ENCODE measurements at regions not wholly inside any gene's neighbourhood (a gene's known extent, or its start where the extent isn't known, plus 50 kb on each side); places are given as distances from the start of the nearest gene placed in this dataset.

DNA sequence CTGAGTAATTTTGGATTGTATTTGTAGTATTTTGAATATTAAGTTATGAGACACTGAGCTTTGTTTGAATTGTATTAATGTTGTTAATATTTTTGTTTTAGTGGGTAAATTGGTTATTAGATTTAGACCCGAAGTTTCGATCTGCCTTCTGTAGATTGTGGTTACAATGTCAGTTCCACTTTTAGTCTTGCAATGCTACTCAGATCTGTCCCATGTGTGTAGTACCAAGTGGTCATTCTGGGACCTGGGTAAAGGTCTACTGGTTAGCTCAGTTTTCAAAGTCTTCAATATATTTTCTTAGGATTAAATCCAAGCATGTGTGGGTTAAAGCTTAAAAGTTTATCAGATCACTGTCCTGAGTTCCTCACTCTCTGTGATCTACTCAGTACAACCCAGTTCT is 346.5 kb upstream of the PROX1 start:
- TF ChIP-seq, protein P1, sequence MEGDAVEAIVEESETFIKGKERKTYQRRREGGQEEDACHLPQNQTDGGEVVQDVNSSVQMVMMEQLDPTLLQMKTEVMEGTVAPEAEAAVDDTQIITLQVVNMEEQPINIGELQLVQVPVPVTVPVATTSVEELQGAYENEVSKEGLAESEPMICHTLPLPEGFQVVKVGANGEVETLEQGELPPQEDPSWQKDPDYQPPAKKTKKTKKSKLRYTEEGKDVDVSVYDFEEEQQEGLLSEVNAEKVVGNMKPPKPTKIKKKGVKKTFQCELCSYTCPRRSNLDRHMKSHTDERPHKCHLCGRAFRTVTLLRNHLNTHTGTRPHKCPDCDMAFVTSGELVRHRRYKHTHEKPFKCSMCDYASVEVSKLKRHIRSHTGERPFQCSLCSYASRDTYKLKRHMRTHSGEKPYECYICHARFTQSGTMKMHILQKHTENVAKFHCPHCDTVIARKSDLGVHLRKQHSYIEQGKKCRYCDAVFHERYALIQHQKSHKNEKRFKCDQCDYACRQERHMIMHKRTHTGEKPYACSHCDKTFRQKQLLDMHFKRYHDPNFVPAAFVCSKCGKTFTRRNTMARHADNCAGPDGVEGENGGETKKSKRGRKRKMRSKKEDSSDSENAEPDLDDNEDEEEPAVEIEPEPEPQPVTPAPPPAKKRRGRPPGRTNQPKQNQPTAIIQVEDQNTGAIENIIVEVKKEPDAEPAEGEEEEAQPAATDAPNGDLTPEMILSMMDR (conservative IDR thresholded peaks at IDR 0.05): no peak
- TF ChIP-seq ZFX (IDR thresholded peaks at IDR 0.05): no peak
